Ureter (tissue), 1 donor: ENCODE measurements at regions not wholly inside any gene's neighbourhood (a gene's known extent, or its start where the extent isn't known, plus 50 kb on each side); places are given as distances from the start of the nearest gene placed in this dataset.

Experiments
- DNase-seq: peaks from one replicate; pipeline ENCODE4 v3.0.0-alpha.2; 2020; ENCODE audit warnings: low spot score
- donor health status: DM: yes; HTN: yes; CAD: no.

DNA sequence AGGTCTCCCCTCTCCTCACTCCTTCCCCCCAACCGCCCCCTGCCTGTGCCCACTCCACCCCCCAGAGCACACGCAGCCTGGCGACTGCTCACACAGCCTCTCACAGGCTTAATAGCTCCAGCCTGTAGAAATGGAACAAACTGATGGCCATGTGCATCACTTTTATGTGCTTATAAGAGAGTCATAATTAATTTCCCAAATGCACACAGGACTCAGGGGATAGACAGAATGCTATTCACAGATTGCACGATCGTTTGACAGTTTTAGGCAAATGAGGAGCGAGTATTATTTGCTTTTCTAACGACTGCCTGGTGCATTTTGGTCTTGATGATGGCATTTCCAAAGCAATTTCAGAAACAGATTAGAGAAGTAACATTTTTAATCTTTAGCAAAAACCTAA is 97.7 kb upstream of the VSTM2B start:
- no peak for DNase-seq

- no peak for DNase-seq
Measured at GRCh38 chr19:29429021-29429420, 96.8 kb upstream of the VSTM2B start.

DNA sequence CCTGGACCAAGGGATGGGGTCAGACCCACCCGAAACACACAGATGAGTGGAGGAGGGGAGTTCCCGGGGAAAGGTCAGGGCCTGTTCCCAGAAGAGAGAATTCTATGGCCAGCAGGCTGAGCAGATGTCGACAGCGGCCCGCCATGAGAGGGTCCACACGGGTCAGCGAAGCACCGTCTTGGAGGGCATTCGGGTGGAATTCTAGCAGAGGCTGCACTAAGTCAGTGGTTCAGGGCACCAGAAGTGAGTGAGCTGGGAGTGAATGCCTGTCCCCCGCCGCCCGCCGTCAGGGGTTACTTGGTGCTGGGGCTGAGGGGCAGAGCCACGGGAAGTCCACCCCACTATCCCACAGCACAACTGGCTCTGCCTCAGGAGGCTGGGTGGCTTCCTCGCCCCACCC is 96.2 kb upstream of the VSTM2B start:
- DNase-seq: no peak

DNA sequence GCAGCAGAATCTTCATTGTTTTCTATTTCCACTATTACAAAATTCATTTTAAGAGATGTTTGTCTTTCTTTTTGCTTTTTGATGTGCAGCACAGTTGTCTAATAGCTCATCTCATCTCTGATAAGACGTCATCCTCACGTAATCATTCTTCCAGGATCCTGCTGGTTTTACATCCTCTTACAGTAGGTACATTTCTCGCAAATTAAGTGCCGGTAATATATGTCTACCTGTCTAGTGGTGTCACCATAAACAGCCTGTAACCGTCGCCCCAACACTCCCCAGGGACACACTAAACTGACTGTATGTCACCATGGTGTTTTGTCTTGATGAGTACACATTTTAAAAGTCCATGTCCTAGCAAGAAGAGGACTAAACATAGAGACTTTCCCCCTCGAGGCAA is 94.5 kb upstream of the VSTM2B start:
- DNase-seq: no peak

- no peak for DNase-seq
Measured at GRCh38 chr19:29432677-29433076, 93.1 kb upstream of the VSTM2B start.

DNA sequence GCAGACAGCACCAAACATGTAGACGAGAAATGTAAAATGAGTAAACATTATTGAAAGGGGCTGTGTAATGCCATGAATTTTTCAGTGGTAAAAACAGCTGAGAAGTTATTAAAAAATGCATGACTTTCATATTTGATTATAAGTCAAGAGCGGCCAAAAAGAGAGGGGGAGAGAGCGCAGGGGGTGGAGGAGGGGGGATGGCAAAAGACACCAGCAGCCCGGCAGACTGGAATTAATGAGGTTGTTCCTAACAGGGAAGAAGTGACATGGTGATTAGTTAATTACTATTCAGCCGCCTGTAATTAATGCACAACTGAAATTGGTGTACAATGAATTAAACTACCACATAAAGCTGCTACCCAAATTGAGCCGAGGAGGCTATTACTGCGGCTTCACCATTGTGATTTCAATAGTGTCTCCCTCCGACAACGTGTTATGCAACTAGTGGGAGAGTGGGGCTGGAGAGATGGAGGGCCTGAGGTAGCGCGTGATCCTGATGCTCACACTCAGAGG is 89.1 kb upstream of the VSTM2B start:
- DNase-seq: no peak

DNA sequence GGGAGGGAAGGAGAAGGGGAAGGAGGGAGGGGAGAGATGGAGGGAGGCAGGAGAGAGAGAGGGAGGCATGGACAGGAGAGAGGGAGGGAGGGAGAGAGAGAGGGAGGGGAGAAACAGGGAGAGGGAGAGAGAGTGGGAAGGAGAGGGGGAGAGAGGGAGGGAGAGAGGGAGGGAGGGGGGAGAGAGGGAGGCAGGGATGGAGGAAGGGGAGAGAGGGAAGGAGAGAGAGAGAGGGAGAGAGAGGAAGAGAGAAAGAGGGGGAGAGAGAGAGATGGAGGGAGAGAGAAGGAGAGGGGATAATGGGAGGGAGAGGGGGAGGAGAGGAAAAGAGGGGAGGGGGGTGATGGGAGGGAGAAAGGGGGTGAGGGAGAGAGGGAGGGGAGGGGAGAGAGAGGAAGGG is 86.8 kb upstream of the VSTM2B start:
- no peak for DNase-seq

DNA sequence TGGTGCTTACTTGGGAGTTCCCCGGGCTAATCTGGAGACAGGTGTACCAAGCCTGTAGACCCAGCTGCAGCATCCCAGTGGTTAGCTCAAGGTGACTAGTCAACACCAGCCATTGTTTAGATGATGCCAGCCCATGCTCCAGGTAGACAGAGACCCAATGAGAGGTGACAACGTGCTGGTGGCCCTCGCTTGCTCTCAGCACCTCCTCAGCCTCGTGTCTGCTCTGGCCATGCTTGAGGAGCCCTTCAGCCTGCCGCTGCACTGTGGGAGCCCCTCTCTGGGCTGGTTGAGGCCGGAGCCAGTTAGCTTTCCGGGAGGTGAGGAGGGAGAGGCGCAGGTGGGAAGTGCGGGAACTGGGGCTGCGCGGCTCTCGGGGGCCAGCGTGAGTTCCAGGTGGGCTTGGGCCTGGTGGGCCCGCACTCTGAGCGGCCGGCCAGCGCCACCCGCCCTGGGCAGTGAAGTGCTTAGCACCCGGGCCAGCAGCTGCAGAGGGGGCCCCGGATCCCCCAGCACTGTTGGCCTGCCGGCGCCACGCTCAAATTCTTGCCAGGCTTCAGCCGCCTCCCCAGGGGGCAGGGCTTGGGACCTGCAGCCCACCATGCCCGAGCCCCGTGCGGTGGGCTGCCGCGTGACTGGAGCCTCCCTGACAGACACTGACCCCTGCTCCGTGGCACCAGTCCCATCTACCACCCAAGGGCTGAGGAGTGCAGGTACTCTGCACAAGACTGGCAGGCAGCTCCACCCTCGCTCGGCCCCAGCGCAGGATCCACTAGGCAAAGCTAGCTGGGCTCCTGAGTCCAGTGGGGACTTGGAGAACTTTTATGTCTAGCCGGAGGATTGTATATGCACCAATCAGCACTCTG is 85.9 kb upstream of the VSTM2B start:
- DNase-seq: no peak

GRCh38 chr19:29442094-29442493 is 83.7 kb upstream of the VSTM2B start:
- DNase-seq: no peak

DNA sequence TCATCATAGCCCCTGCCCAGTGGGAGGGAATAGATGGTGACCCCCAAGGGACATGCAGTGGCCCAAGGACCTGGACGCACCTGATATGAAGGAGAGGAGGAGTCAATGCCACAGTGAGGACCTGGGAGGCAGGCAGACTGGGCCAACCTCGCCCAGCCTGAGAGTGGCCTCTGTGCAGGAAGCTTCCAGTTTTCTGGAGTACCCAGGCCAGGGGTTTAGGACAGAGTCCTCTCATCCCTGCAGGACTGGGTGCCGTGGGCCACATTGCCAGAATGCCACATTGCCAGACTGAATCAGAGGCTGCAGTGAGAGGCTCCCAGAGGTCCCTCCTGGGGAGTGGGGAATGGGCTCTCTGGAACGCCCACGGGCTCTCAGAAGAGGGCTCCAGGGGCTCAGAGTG is 82.9 kb upstream of the VSTM2B start:
- no peak for DNase-seq

GRCh38 chr19:29445246-29445645 is 80.5 kb upstream of the VSTM2B start:
- DNase-seq: peak; percentile 9

DNA sequence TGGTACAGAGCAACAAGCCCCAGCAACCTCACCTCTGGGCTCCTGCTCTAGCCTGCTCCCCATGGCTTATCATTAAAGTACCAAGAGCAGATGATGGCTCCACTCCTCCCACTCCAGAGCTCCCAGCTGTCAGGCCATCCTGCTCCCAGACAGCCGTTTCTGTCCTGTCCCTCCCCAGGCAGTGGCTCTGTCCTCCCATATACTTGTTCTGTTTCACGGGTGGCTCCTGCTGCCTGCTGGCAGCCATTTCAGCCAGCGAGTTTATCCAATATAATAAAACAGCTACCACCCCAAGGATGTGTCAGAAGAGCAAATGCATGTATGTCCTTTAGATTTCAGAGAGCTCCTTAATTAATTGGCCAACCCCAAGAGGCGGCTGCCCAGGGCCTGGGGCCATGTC is 79.4 kb upstream of the VSTM2B start:
- peak; percentile 24 for DNase-seq

- peak; percentile 2 for DNase-seq
Measured at GRCh38 chr19:29448046-29448445, 77.7 kb upstream of the VSTM2B start.

DNA sequence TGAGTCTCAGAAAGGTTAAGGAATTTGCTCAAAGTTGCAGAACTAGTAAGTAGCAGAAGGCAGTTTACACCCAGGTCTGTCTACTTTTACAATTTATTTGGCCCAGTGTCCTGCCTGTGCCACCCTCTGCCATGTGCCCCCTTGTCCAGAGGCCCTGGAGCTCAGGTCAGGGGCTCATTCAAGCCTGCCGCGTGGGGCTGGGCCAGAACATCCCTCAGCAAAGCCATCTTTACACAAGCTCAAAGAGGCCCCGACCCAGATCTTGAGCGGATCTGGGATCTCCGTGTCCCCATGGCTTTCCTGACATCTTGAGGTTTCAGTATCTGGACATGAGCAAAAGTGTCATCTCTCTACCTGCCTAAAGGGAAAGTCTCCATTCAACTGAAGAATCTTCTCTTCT is 76.4 kb upstream of the VSTM2B start:
- peak; percentile 27 for DNase-seq

DNA sequence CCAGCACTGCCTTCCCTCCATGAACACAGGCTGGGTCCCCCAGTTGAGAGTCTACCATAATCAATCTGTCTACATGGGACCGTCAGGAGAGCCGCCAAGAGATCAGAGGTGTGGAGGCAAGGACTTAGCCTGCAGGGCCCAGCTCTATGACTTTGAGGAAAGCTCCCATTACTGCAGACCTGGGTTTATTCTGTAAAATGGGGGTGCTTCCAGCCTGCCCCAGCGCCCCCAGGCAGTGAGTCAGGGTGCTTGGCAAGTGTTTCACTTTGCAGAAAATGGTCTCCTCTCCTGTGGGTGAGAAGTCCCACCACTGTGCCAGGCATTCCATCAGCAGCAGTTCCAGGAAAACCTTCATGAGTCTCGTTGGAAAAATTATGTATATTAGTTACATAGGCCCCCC is 75.5 kb upstream of the VSTM2B start:
- no peak for DNase-seq

- no peak for DNase-seq
Measured at GRCh38 chr19:29450812-29451211, 75.0 kb upstream of the VSTM2B start.

- peak; percentile 13 for DNase-seq
Measured at GRCh38 chr19:29454109-29454508, 71.7 kb upstream of the VSTM2B start.

GRCh38 chr19:29457413-29457812 is 68.4 kb upstream of the VSTM2B start:
- DNase-seq: no peak

- DNase-seq: peak; percentile 12
Measured at GRCh38 chr19:29467824-29468401, 57.9 kb upstream of the VSTM2B start.

DNA sequence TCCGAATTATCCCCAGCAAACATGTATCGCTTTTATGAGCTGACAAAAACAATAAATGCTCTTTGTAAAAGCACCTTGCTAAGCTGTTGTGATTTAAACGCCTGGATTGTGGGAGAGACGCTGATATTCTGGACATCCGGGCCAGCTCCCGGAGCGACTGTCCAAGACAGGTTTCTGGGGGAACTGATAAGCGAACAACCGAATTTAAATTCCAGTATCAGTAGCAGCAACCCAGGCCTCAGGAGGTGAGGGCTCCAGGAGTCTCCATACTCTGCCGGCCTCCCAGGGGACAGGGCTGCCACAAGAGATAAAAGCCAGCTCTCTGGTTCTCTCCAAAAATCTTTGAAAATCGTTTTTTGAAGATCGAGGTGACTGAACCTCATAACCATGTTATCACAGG is 50.3 kb upstream of the VSTM2B start:
- DNase-seq: no peak
